ENCODE measurements at regions not wholly inside any gene's neighbourhood (a gene's known extent, or its start where the extent isn't known, plus 50 kb on each side); places are given as distances from the start of the nearest gene placed in this dataset.
"Not testable (repeated sequence)": the region's sequence is repeated elsewhere in the genome, so short reads cannot be mapped to it uniquely, and the experiment has no call there.

DNA sequence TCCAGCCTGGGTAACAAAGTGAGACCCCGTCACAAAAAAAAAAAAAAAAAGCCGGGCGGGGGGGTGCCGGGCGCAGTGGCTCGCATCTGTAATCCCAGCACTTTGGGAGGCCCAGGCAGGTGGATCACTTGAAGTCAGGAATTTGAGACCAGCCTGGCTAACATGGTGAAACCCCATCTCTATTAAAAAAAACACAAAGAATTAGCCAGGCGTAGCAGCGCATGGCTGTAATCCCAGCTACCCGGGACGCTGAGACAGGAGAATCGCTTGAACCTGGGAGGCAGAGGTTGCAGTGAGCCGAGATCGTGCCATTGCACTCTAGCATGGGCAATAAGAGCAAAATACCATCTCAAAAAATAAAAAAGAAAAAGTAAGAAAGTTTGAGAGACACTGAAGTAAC, 81.9 kb downstream of the CCDC71L start:
- H3K4me3 Mint-ChIP-seq; H3K9me3 Mint-ChIP-seq (ENCODE audit: insufficient read depth); H3K36me3 Mint-ChIP-seq (ENCODE audit: low read depth); CTCF ChIA-PET; H3K27ac Mint-ChIP-seq; H3K27me3 Mint-ChIP-seq (ENCODE audit: low read depth); POLR2A ChIA-PET; DNase-seq; ATAC-seq; H3K4me1 Mint-ChIP-seq (ENCODE audit: low read depth): not testable (repeated sequence)

DNA sequence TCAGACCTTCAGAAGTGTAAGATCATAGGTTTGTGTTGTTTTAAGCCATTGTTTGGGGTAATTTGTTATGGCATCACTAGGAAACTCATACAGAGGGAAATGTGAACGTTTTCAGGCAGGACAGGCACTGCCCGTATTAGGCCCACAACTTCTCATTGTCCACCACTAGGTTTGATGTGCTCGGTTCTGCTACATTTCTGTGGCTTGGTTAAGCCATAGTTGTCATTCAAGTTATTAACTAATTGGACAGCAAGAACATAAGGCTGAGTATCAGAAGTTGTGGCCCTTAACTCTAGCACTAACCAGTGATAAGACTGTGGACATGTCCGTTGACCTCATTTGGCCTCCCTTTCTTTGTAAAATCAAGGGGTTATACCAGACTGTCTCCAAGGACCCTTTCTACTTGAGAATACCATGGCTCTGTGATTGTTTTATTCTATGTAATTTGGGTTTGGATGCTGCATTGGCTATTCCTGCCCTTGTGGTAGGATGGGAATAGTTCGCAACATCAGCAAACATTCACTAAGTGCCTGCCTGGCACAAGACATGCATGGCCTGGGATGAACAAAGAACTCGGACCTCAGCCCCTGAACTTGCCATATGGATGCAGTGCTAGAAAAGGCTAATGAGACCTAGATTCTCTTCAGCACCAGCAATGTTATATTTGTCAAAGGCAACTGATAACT, 85.7 kb downstream of the CCDC71L start:
- Mint-ChIP-seq H3K27ac (no peak overlapping the region), H3K9me3 (ENCODE audit: insufficient read depth) (no peaks in the 10 kb centered on the region), H3K36me3 (ENCODE audit: low read depth) (no peaks in the 10 kb centered on the region), H3K4me3 (no peak overlapping the region), H3K27me3 (ENCODE audit: low read depth) (peaks cover 2% of the 10 kb centered on the region), H3K4me1 (ENCODE audit: low read depth) (no peaks in the 10 kb centered on the region)
- POLR2A ChIA-PET, result no interaction called here
- CTCF ChIA-PET, result no interaction called here
- ATAC-seq (no peak), DNase-seq (no peak)

DNA sequence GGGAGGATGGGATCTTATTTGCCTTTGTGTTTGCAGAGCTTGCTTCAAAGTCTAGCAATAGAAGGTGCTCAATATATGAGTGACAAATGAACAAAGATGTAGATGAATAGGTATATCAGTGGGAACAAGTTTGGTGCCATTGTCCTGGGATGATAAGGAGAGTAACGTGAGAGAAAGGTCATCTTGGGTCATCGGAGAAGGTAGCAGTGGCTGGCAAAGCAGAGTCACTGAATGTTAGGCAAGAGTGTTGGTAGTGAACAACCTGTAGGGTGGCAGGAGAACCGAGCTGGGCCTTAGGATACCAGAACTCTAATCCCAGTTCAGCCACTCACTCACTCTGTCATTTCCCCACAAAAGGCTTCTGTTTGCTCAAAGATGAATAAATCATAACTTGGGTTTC, 87.2 kb downstream of the CCDC71L start:
- ATAC-seq (no peak), DNase-seq (no peak)
- H3K27ac Mint-ChIP-seq, result no peak overlapping the region
- H3K27me3 Mint-ChIP-seq (ENCODE audit: low read depth), result peaks cover 2% of the 10 kb centered on the region
- no peaks in the 10 kb centered on the region for H3K36me3 Mint-ChIP-seq (ENCODE audit: low read depth)
- POLR2A ChIA-PET, result no interaction called here
- no peak overlapping the region for H3K4me3 Mint-ChIP-seq
- peaks cover 4% of the 10 kb centered on the region for H3K4me1 Mint-ChIP-seq (ENCODE audit: low read depth)
- CTCF ChIA-PET, result no interaction called here
- H3K9me3 Mint-ChIP-seq (ENCODE audit: insufficient read depth), result no peaks in the 10 kb centered on the region

DNA sequence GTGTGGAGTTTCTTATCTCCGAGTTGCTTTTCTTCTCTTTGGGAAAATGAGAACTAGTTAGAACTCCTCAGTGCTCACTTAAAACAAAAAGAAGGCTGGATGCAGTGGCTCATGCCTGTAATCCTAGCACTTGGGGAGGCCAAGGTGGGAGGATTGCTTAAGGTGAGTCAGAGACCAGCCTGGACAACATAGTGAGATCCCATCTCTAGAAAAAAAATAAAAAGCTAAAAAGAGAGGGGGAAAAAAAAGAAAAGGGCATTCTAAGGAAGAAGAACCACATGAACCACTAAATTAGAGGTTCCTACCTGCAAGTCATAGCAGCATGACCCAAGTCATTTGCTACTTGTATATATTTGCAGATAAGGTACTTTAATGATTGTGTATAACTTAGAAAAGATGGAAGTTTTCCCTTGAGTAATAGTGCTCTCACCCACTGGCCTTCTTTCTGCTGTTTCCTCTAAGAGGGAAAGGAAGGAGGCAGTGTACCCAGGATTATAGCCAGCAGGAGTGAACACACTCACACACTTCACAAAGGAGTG, 87.8 kb downstream of the CCDC71L start:
- Mint-ChIP-seq H3K36me3 (ENCODE audit: low read depth) (no peaks in the 10 kb centered on the region), H3K4me3 (no peak overlapping the region), H3K27ac (no peak overlapping the region), H3K27me3 (ENCODE audit: low read depth) (peaks cover 2% of the 10 kb centered on the region), H3K4me1 (ENCODE audit: low read depth) (peaks cover 8% of the 10 kb centered on the region), H3K9me3 (ENCODE audit: insufficient read depth) (no peaks in the 10 kb centered on the region)
- DNase-seq (no peak), ATAC-seq (no peak)
- POLR2A ChIA-PET, result no interaction called here
- CTCF ChIA-PET, result no interaction called here

DNA sequence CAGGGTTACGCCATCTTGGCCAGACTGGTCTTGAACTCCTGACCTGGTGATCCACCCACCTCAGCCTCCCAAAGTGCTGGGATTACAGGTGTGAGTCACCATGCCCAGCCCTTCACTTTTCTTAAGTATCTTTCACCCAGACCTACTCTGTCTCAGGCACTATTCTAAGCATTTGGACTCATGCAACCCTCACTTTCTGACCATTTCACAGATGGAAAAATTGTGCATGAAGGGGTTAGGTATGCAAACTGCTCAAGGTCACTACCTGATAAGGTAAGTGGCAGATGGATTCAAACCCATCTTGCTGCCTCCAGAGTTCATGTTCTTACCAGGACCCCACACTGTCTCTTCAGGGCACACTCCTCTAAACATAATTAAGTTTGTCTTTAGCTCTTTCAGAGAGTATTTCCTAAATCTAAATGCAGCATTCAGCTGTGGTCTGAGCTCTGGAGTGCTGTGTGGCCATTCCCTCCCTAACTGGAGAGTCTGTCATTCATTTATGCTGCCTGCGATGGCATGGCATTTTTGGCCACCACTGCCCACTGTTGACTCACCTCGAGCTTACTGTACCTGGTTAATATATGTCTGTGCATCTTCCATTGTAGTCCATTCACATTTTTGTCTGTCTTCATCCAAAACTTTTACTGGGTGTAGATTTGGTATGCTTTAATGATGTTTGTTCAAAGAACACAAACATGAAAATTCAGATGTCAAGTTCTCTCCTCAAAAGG, 88.4 kb downstream of the CCDC71L start:
- Mint-ChIP-seq H3K4me1 (ENCODE audit: low read depth) (peaks cover 8% of the 10 kb centered on the region), H3K4me3 (no peak overlapping the region), H3K36me3 (ENCODE audit: low read depth) (no peaks in the 10 kb centered on the region), H3K27me3 (ENCODE audit: low read depth) (peaks cover 2% of the 10 kb centered on the region), H3K9me3 (ENCODE audit: insufficient read depth) (no peaks in the 10 kb centered on the region), H3K27ac (no peak overlapping the region)
- DNase-seq, result no peak
- ChIA-PET POLR2A (no interaction called here), CTCF (no interaction called here)
- ATAC-seq, result no peak

DNA sequence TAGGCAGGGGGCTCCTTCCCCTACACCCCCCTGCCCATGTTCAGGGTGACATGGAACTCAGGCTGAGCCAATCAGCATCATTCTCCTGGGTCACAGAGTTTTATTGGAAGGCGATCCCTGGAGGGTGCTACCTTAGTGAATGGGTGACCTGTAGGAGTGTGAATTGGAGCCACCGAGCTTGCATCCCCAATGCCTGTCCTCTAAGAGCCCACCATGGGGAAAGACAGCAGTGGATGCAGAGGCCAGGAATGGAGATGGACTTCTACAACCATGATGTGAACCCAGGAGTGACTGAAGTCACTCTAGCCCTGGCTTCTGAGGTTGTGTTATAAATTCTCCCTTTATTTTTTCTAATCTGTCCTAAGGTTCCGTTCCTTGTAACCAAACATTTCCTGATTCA, 89.4 kb downstream of the CCDC71L start:
- Mint-ChIP-seq H3K27ac (no peak overlapping the region), H3K36me3 (ENCODE audit: low read depth) (no peaks in the 10 kb centered on the region), H3K4me1 (ENCODE audit: low read depth) (peaks cover 8% of the 10 kb centered on the region), H3K27me3 (ENCODE audit: low read depth) (peaks cover 2% of the 10 kb centered on the region), H3K9me3 (ENCODE audit: insufficient read depth) (no peaks in the 10 kb centered on the region), H3K4me3 (no peak overlapping the region)
- DNase-seq (no peak), ATAC-seq (no peak)
- CTCF ChIA-PET, result no interaction called here
- POLR2A ChIA-PET, result no interaction called here

DNA sequence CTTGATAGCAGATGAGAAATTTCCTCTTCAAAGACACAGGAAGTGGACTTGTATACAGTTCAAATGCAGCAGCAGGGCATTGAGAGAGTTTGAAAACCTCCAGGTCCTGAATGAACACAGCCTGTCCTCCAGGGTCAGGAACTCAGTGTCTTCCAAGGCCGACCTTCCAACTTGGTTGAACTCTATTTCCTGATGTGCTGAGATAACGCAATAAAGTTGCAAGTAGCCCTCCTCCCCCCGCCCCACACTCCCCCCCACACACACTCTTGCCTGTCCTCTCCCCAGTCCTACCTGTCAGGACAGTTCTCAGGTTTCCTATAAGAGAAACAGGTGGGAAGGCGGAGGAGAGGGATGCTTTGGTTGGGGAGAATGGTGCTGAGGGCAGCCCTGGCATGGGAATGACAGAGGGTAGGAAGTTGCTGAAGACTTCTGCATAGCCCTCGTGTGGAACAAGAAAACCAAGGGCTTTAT, 90.0 kb downstream of the CCDC71L start:
- no peak for ATAC-seq
- Mint-ChIP-seq H3K4me1 (ENCODE audit: low read depth) (peaks cover 8% of the 10 kb centered on the region), H3K27ac (no peak overlapping the region), H3K4me3 (no peak overlapping the region), H3K9me3 (ENCODE audit: insufficient read depth) (no peaks in the 10 kb centered on the region), H3K36me3 (ENCODE audit: low read depth) (no peaks in the 10 kb centered on the region), H3K27me3 (ENCODE audit: low read depth) (no peaks in the 10 kb centered on the region)
- no peak for DNase-seq
- ChIA-PET CTCF (no interaction called here), POLR2A (no interaction called here)

DNA sequence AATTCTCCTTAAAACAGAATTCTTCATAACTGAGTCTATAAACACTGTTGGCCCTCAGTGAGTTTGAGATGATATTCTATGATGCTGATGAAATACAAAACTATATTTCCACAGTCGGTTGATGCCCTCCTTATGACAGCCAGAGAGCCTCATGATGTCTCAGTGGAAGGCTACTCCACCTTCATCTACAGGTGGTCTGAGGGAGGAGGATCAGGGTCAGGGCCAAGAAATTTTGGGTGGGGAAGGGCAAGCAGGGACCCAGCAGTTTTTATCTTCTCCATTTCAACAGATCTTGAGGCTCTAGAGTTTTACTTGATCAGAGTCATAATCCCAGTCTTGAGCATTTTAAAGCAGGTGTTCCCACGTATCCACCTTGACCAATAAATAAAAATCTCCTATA, 90.8 kb downstream of the CCDC71L start:
- no peaks in the 10 kb centered on the region for H3K27me3 Mint-ChIP-seq (ENCODE audit: low read depth)
- CTCF ChIA-PET, result no interaction called here
- no peak overlapping the region for H3K4me3 Mint-ChIP-seq
- no peak overlapping the region for H3K27ac Mint-ChIP-seq
- POLR2A ChIA-PET, result no interaction called here
- peaks cover 8% of the 10 kb centered on the region for H3K4me1 Mint-ChIP-seq (ENCODE audit: low read depth)
- DNase-seq (no peak), ATAC-seq (no peak)
- no peaks in the 10 kb centered on the region for H3K36me3 Mint-ChIP-seq (ENCODE audit: low read depth)
- H3K9me3 Mint-ChIP-seq (ENCODE audit: insufficient read depth), result no peaks in the 10 kb centered on the region

DNA sequence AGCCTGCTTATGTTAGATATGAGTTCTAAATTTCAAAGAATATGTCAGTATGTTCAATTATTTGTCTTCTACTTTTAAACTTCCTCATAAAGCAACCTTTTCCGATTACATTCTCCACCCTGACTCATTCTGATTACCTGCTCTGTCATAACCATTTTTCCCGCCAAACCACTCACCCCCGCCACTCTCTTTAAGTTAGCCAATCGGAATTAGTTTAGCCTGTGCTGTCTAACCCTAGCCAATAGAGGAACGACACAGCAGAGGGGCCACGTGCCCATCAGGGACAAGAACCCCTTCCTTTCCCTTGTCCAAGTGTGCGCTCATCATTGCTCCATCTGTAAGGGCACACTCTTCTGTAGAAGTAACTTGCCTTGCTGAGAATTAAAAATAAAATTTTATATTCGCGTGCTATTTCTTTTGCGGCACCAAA, 91.4 kb downstream of the CCDC71L start:
- DNase-seq (no peak), ATAC-seq (no peak)
- Mint-ChIP-seq H3K36me3 (ENCODE audit: low read depth) (no peaks in the 10 kb centered on the region), H3K9me3 (ENCODE audit: insufficient read depth) (no peaks in the 10 kb centered on the region), H3K27ac (no peak overlapping the region), H3K4me1 (ENCODE audit: low read depth) (peaks cover 8% of the 10 kb centered on the region), H3K27me3 (ENCODE audit: low read depth) (no peaks in the 10 kb centered on the region), H3K4me3 (no peak overlapping the region)
- ChIA-PET CTCF (no interaction called here), POLR2A (no interaction called here)

DNA sequence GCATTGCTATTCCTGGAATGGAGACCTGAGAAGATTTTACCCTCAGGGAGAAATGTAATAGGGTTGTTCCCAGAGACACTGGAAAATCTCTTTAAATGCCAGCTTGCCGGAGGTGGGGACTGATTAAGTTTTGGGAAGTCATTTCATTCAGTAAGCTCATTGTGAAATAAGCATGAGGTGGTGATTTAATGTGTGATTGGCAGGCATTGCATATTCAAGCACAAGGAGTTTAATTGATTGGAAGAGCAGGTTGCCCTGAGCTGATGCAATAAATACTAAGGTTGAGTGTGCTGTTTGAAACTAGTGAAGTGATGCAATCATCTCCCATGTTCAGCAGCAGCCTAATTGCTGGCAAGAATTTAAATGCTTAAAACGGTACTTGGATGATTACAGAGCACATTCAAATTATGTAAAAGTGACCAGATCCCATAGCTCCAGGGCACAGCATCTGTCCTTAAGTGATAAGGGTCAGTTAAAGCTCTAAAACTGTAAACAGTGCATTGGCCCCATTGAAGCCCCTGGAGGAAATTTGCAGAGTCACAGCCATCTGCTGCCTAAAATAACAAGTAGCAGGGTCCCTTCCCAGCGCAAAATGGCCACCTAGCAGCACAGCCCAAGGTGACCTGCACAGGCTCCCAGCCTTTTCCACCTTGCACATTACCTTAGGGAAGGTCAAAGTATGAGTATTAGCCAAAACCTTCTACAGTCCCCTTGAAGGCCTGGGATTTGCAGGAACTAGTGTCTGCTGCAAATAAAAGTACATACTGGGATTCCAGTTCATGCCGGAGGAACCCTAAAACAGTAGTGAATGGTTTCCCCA, 92.1 kb downstream of the CCDC71L start:
- Mint-ChIP-seq H3K36me3 (ENCODE audit: low read depth) (no peaks in the 10 kb centered on the region), H3K27ac (no peak overlapping the region), H3K4me3 (no peak overlapping the region), H3K27me3 (ENCODE audit: low read depth) (no peaks in the 10 kb centered on the region), H3K4me1 (ENCODE audit: low read depth) (peaks cover 8% of the 10 kb centered on the region), H3K9me3 (ENCODE audit: insufficient read depth) (no peaks in the 10 kb centered on the region)
- ChIA-PET POLR2A (no interaction called here), CTCF (no interaction called here)
- no peak for DNase-seq
- ATAC-seq, result no peak

DNA sequence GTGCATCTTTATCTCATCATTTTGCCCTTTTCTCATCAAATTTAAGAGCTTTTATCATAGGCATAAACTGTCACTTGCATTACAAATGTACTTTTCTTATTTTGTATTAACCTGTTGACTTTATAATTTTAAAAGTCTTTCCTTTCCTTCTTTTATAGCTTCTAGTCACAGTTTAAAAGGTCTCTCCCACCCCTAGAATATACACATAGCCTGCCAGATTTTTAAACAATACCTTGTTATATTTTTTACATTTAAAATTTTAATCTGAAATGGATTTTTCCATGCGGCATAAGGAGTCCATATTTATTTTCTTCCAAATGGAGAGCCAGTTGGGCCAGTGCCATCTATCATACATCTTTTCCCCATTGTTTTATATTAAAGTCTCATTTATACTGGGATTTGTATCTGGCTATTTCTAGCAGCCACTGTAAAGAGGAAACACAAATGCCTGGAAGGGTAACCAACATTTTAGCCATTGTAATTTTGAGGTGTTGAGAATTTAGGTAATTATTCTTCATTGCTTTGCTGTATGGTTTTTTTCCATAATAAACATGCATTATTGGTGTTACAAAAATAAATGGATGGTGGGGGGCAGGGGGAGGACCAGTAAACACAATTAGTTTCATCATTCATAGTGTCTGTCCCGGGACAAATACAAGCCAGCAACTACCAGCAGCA, 92.8 kb downstream of the CCDC71L start:
- CTCF ChIA-PET, result no interaction called here
- POLR2A ChIA-PET, result no interaction called here
- Mint-ChIP-seq H3K4me1 (ENCODE audit: low read depth) (peaks cover 8% of the 10 kb centered on the region), H3K36me3 (ENCODE audit: low read depth) (no peaks in the 10 kb centered on the region), H3K9me3 (ENCODE audit: insufficient read depth) (no peaks in the 10 kb centered on the region), H3K27me3 (ENCODE audit: low read depth) (no peaks in the 10 kb centered on the region), H3K4me3 (no peak overlapping the region), H3K27ac (no peak overlapping the region)
- no peak for ATAC-seq
- DNase-seq, result no peak
